Choroid plexus epithelial cell (primary cell): ENCODE measurements at regions not wholly inside any gene's neighbourhood (a gene's known extent, or its start where the extent isn't known, plus 50 kb on each side); places are given as distances from the start of the nearest gene placed in this dataset.
"Not testable (repeated sequence)": the region's sequence is repeated elsewhere in the genome, so short reads cannot be mapped to it uniquely, and the experiment has no call there.

Experiments used
- DNase-seq: peaks from one replicate; pipeline ENCODE4 v3.0.0-alpha.2; 2010; ENCODE audit warnings: low read depth
- H3K4me3 ChIP-seq: 2 replicates; pipeline ENCODE4 v1.5.1; 2011; ENCODE audit warnings: low read depth, mild to moderate bottlenecking, control low read depth, low read length, moderate library complexity
- CTCF ChIP-seq: conservative IDR thresholded peaks from 2 replicates; pipeline ENCODE4 v1.5.1; 2011; ENCODE audit warnings: low read depth, mild to moderate bottlenecking, control low read depth, inconsistent platforms, low read length, moderate library complexity

- DNase-seq: no peak
- no peak for TF ChIP-seq CTCF
- H3K4me3 ChIP-seq: no peak overlapping the region
Observed at GRCh38 chr1:111063595-111063994, 76.3 kb downstream of the DRAM2 start.

- no peak for DNase-seq
- no peak for TF ChIP-seq CTCF
- H3K4me3 ChIP-seq: no peak overlapping the region
Observed at GRCh38 chr1:111062624-111063023, 77.3 kb downstream of the DRAM2 start.

GRCh38 chr1:111062081-111062480, 77.8 kb downstream of the DRAM2 start:
- no peak for TF ChIP-seq CTCF
- H3K4me3 ChIP-seq: no peak overlapping the region
- no peak for DNase-seq

GRCh38 chr1:111054656-111055055, 85.2 kb downstream of the DRAM2 start:
- H3K4me3 ChIP-seq: no peak overlapping the region
- TF ChIP-seq CTCF: no peak
- DNase-seq: no peak

GRCh38 chr1:111052246-111052645, 87.6 kb downstream of the DRAM2 start:
- DNase-seq: peak; percentile 34
- TF ChIP-seq CTCF: no peak

GRCh38 chr1:111048253-111048652, 84.5 kb upstream of the LRIF1 start:
- DNase-seq, H3K4me3 ChIP-seq: not testable (repeated sequence)

More at GRCh38 chr1:111052246-111052645, 87.6 kb downstream of the DRAM2 start:
- no peak overlapping the region for H3K4me3 ChIP-seq

GRCh38 chr1:111045033-111045722, 81.5 kb upstream of the LRIF1 start:
- DNase-seq: no peak
- no peak overlapping the region for H3K4me3 ChIP-seq
- TF ChIP-seq CTCF: no peak
